Heart right ventricle (tissue), 16 donors: ENCODE measurements at regions not wholly inside any gene's neighbourhood (a gene's known extent, or its start where the extent isn't known, plus 50 kb on each side); places are given as distances from the start of the nearest gene placed in this dataset.

Source experiments
- ATAC-seq, 8 donors: fragments of 200-7000 bp; cut with Tn5 transposase; one replicate each; pipeline ENCODE4 v1.9.1; 2020; ENCODE audit warnings: mild to moderate bottlenecking in 8 of 8, moderate library complexity in 8 of 8, moderate number of reproducible peaks in 1 of 8
- DNase-seq, 2 donors: peaks; one replicate each; pipeline ENCODE4 v3.0.0-alpha.2; 2020
- H3K27ac ChIP-seq, 10 donors: fragments of 200-600 bp; sonication (generic) in 2 of 10; one replicate each; pipeline versions ENCODE4 v1.5.0 to v1.8.0; 2020 to 2022; ENCODE audit warnings: mild to moderate bottlenecking in 3 of 10
- H3K27me3 ChIP-seq, 7 donors: fragments of 200-600 bp; one replicate each; pipeline ENCODE4 v1.8.0; 2021 to 2022; ENCODE audit warnings: mild to moderate bottlenecking in 2 of 7
- H3K36me3 ChIP-seq, 9 donors: fragments of 200-600 bp; sonication (generic) in 1 of 9; one replicate each; pipeline versions ENCODE4 v1.5.0 to v1.8.0; 2020 to 2022; ENCODE audit warnings: mild to moderate bottlenecking in 2 of 9
- H3K4me1 ChIP-seq, 9 donors: fragments of 200-600 bp; sonication (generic) in 1 of 9; one replicate each; pipeline versions ENCODE4 v1.5.0 to v1.8.0; 2020 to 2022; ENCODE audit warnings: mild to moderate bottlenecking in 4 of 9
- H3K4me3 ChIP-seq, 10 donors: fragments of 200-600 bp; sonication (generic) in 2 of 10; one replicate each; pipeline versions ENCODE4 v1.5.0 to v1.8.0; 2020 to 2022; ENCODE audit warnings: mild to moderate bottlenecking in 7 of 10, moderate library complexity in 2 of 10
- H3K9me3 ChIP-seq, 11 donors: fragments of 200-600 bp in 10 of 11; sonication (generic) in 2 of 11; one replicate each; pipeline versions ENCODE4 v1.5.0 to v1.8.0; 2013 to 2022; ENCODE audit warnings: mild to moderate bottlenecking in 2 of 11, control low read depth in 1 of 11, moderate library complexity in 1 of 11
- CTCF ChIP-seq, 9 donors: fragments of 200-600 bp; sonication (generic) in 2 of 9; IDR thresholded peaks; one replicate each; pipeline versions ENCODE4 v1.5.0 to v1.8.0; 2021 to 2022; ENCODE audit warnings: antibody characterized with exemption in 9 of 9, mild to moderate bottlenecking in 5 of 9, moderate library complexity in 1 of 9
- WGBS, 2 donors: extraction: QIAGEN DNeasy Blood & Tissue Kit; methylation state at CpG; one replicate each; pipeline ENCODE4 v1.1.7; 2013; ENCODE audit warnings: inconsistent platforms in 1 of 2; 5-methylcytosine and 5-hydroxymethylcytosine counted together
- intact Hi-C, 10 donors: fragments of 100-400 bp; cut with DNase I; formaldehyde crosslinking; loops; one replicate each; pipeline versions ENCODE4 v1.11.1 to v1.14.2; 2022
- donor health status: Arrhythmogenic right ventricular cardiomyopathy.
- donor health status: ischemic (EF 13 %, LVEDD 7.1; RV severe dilation, severe dysfunction).
- donor health status: healthy with polysubstance abuse.
- donor health status: DM: no; HTN: yes; CAD: no.
- donor health status: DM: no; HTN: no; CAD: no.
- donor health status: ischemic (EF 25% LVEDD 6.9; RV normal size, moderate dysfunction).
- donor health status: ischemic (EF 25% LVEDD 5.7; RV mildly dilated, moderate dysfunction).
- donor health status: healthy.
- donor health status: DM: yes; HTN: yes; CAD: no.
- donor health status: Ischemic cardiomyopathy.
- donor health status: ischemic (EF 35%, LVEDD 5.7; RV mildly dilated, moderate dysfunction).
- donor health status: nonischemic (EF 11% LVEDD 7.7; RV severe dilation, severe dysfunction).
- donor health status: DM: yes; HTN: yes; CAD: no.
- donor health status: PGD.
- donor health status: ischemic (EF 29% LVEDD 5.4; RV normal size, mild dysfunction).
- donor health status: nonischemic (EF 23%, LVEDD 6.1; RV moderate dilation, normal function).

- Histone ChIP-seq H3K9me3 (no peaks in the 10 kb centered on the region), H3K27me3 (peaks cover 0 to 3% (median 0%) of the 10 kb centered on the region in 7 donors), H3K4me3 (no peak overlapping the region), H3K36me3 (no peaks in the 10 kb centered on the region), H3K4me1 (no peaks in the 10 kb centered on the region), H3K27ac (no peak overlapping the region)
- WGBS, 2 donors, result 75 to 77% methylated on average over 2 of the region's 2 CpGs
- DNase-seq (no peak), ATAC-seq (no peak)
- TF ChIP-seq CTCF (IDR thresholded peaks at IDR 0.05), result no peak
- intact Hi-C loops, result no loop called here
Observed at GRCh38 chr3:161731968-161732367, 235.4 kb downstream of the OTOL1 start.

GRCh38 chr3:161737171-161737570 lies 240.6 kb downstream of the OTOL1 start:
- Histone ChIP-seq H3K27me3 (no peaks in the 10 kb centered on the region), H3K27ac (no peak overlapping the region), H3K9me3 (no peaks in the 10 kb centered on the region), H3K36me3 (no peaks in the 10 kb centered on the region), H3K4me3 (no peak overlapping the region), H3K4me1 (no peaks in the 10 kb centered on the region)
- intact Hi-C loops, result no loop called here
- ATAC-seq, result no peak
- TF ChIP-seq CTCF (IDR thresholded peaks at IDR 0.05), result no peak
- DNase-seq, result no peak

- Histone ChIP-seq H3K9me3 (no peaks in the 10 kb centered on the region), H3K36me3 (no peaks in the 10 kb centered on the region), H3K27me3 (no peaks in the 10 kb centered on the region), H3K27ac (no peak overlapping the region), H3K4me3 (no peak overlapping the region), H3K4me1 (no peaks in the 10 kb centered on the region)
- no peak for DNase-seq
- intact Hi-C loops, result no loop called here
- TF ChIP-seq CTCF (IDR thresholded peaks at IDR 0.05), result no peak
- ATAC-seq, result no peak
Observed at GRCh38 chr3:161740421-161740820, 243.8 kb downstream of the OTOL1 start.

GRCh38 chr3:161744366-161744765 lies 247.8 kb downstream of the OTOL1 start:
- no peak overlapping the region for H3K27ac ChIP-seq
- TF ChIP-seq CTCF (IDR thresholded peaks at IDR 0.05), result no peak
- intact Hi-C loops, result no loop called here
- WGBS, 2 donors, result 68 to 74% methylated on average over 4 of the region's 4 CpGs
- ATAC-seq (no peak), DNase-seq (no peak)
- H3K27me3 ChIP-seq, result no peaks in the 10 kb centered on the region
- no peaks in the 10 kb centered on the region for H3K4me1 ChIP-seq
- H3K9me3 ChIP-seq, result peaks cover 0 to 3% (median 0%) of the 10 kb centered on the region in 11 donors
- H3K4me3 ChIP-seq, result no peak overlapping the region
- H3K36me3 ChIP-seq, result no peaks in the 10 kb centered on the region

DNA sequence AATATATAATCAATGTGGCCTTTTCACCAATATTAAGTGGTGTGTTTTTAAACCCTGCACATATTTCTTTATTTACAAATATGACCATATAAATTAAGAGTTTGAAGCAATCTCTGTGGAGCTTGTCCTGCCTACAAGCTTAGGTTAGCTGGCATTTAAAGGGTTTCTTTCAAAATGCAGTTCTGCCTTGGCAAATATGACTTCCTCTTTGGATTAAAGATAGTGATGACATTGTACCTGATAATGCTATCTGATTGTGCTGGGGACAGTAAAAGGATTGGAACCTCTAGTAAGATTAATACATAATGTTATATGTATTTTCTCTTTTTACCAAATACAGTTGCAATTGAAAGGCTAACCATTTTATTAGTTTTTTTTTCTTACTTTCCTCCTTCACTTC lies 249.1 kb downstream of the OTOL1 start:
- Histone ChIP-seq H3K4me1 (no peaks in the 10 kb centered on the region), H3K4me3 (no peak overlapping the region), H3K36me3 (no peaks in the 10 kb centered on the region), H3K27ac (no peak overlapping the region), H3K9me3 (peaks cover 0 to 7% (median 0%) of the 10 kb centered on the region in 11 donors), H3K27me3 (no peaks in the 10 kb centered on the region)
- intact Hi-C loops, result no loop called here
- DNase-seq (no peak), ATAC-seq (no peak)
- no peak for TF ChIP-seq CTCF (IDR thresholded peaks at IDR 0.05)
